Hepatocyte (in vitro differentiated cells): ENCODE measurements at regions not wholly inside any gene's neighbourhood (a gene's known extent, or its start where the extent isn't known, plus 50 kb on each side); places are given as distances from the start of the nearest gene placed in this dataset.

Experiments used
- DNase-seq: peaks from one replicate; pipeline ENCODE4 v3.0.0-alpha.2; 2016; ENCODE audit warnings: low spot score
- H2AFZ ChIP-seq: fragments of 200-600 bp; sonication (generic); 2 replicates; pipeline ENCODE4 v1.6.0; 2016; ENCODE audit warnings: antibody characterized with exemption, mild to moderate bottlenecking
- H3K27ac ChIP-seq: fragments of 200-600 bp; sonication (generic); 2 replicates; pipeline ENCODE4 v1.5.1; 2016; ENCODE audit warnings: mild to moderate bottlenecking
- H3K27me3 ChIP-seq: fragments of 200-600 bp; sonication (generic); 2 replicates; pipeline ENCODE4 v1.6.1; 2016
- H3K36me3 ChIP-seq: fragments of 200-600 bp; sonication (generic); replicated peaks from 2 replicates; pipeline ENCODE4 v1.5.1; 2016; ENCODE audit warnings: low read depth; ENCODE audit not compliant: insufficient read depth
- H3K4me1 ChIP-seq: fragments of 200-600 bp; sonication (generic); 2 replicates; pipeline ENCODE4 v1.5.1; 2016; ENCODE audit warnings: mild to moderate bottlenecking, moderate library complexity; ENCODE audit not compliant: insufficient read depth
- H3K4me2 ChIP-seq: fragments of 200-600 bp; sonication (generic); 2 replicates; pipeline ENCODE4 v1.6.0; 2016
- H3K4me3 ChIP-seq: fragments of 200-600 bp; sonication (generic); 2 replicates; pipeline ENCODE4 v1.5.1; 2016; ENCODE audit warnings: mild to moderate bottlenecking
- H3K79me2 ChIP-seq: fragments of 200-600 bp; sonication (generic); 2 replicates; pipeline ENCODE4 v1.6.0; 2017; ENCODE audit warnings: mild to moderate bottlenecking
- H3K9me2 ChIP-seq: fragments of 200-600 bp; sonication (generic); replicated peaks from 2 replicates; pipeline ENCODE4 v1.6.0; 2017; ENCODE audit warnings: mild to moderate bottlenecking; ENCODE audit not compliant: insufficient read depth
- H3K9me3 ChIP-seq: fragments of 200-600 bp; sonication (generic); 2 replicates; pipeline ENCODE4 v1.5.1; 2016; ENCODE audit warnings: low read depth, mild to moderate bottlenecking
- H4K20me1 ChIP-seq: fragments of 200-600 bp; sonication (generic); 2 replicates; pipeline ENCODE4 v1.6.0; 2016; ENCODE audit warnings: mild to moderate bottlenecking; ENCODE audit not compliant: insufficient read depth, poor library complexity, severe bottlenecking
- EZH2 ChIP-seq: fragments of 200-600 bp; sonication (generic); IDR thresholded peaks from 2 replicates; pipeline ENCODE4 v1.6.1; 2016; ENCODE audit warnings: antibody characterized with exemption, mild to moderate bottlenecking, borderline replicate concordance
- EZH2phosphoT487 ChIP-seq: fragments of 200-600 bp; sonication (generic); IDR thresholded peaks from one replicate; pipeline ENCODE4 v1.6.1; 2018; ENCODE audit warnings: antibody characterized with exemption, mild to moderate bottlenecking, low read depth, moderate library complexity; ENCODE audit not compliant: unreplicated experiment, severe bottlenecking
- WGBS: methylation state at CpG from one replicate; pipeline ENCODE4 v1.1.6; 2016; ENCODE audit warnings: low lambda C conversion rate; ENCODE audit errors: missing lambda C conversion rate; 5-methylcytosine and 5-hydroxymethylcytosine counted together
- TF ChIP-seq, protein P1 (sequence below): fragments of 200-600 bp; sonication (generic); IDR thresholded peaks from 2 replicates; pipeline ENCODE4 v1.5.1; 2016; ENCODE audit warnings: antibody characterized with exemption, mild to moderate bottlenecking; ENCODE audit not compliant: poor library complexity

DNA sequence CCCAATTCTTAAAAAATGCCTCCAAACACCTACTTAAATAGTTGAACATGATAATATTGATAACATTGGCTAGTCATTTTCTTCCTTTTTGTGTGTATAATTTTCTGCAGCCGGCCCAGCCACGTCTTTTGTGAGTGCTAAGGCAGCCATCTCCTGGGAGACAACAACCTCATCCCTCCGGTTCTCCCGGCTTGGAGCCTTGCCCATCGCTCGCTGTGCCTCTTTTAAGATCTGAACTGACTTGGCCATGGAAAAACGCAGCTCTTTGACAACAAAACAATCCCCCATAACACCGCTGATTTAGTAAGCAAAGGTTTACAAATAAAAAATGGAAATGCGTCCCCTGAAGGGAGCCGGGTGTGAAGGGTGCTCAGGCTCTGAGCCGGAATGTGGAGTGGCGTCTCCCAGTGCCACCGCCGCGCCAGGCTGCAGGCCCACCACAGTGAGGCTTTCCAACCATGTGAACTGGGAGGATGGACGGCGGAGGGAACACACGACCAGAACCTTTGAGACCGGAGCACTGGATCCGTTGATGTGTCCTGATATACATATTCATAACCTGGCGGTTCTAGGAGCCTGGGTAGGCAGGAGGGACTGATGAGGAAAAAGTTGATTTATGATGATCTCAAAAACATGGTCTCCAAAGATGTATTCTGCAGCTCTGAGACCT lies 87.4 kb downstream of the SMIM21 start:
- no peaks in the 10 kb centered on the region for H3K4me1 ChIP-seq
- no peaks in the 10 kb centered on the region for H3K9me3 ChIP-seq
- no peaks in the 10 kb centered on the region for H3K27me3 ChIP-seq
- no peaks in the 10 kb centered on the region for H3K36me3 ChIP-seq
- no peak overlapping the region for H3K4me2 ChIP-seq
- H3K4me3 ChIP-seq, result no peak overlapping the region
- no peak for TF ChIP-seq EZH2phosphoT487
- TF ChIP-seq, protein P1, sequence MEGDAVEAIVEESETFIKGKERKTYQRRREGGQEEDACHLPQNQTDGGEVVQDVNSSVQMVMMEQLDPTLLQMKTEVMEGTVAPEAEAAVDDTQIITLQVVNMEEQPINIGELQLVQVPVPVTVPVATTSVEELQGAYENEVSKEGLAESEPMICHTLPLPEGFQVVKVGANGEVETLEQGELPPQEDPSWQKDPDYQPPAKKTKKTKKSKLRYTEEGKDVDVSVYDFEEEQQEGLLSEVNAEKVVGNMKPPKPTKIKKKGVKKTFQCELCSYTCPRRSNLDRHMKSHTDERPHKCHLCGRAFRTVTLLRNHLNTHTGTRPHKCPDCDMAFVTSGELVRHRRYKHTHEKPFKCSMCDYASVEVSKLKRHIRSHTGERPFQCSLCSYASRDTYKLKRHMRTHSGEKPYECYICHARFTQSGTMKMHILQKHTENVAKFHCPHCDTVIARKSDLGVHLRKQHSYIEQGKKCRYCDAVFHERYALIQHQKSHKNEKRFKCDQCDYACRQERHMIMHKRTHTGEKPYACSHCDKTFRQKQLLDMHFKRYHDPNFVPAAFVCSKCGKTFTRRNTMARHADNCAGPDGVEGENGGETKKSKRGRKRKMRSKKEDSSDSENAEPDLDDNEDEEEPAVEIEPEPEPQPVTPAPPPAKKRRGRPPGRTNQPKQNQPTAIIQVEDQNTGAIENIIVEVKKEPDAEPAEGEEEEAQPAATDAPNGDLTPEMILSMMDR, result no peak
- no peak for TF ChIP-seq EZH2
- 92% methylated on average over 21 of the region's 21 CpGs for WGBS
- H3K9me2 ChIP-seq, result no peaks in the 10 kb centered on the region
- H3K79me2 ChIP-seq, result no peaks in the 10 kb centered on the region
- no peak for DNase-seq
- H2AFZ ChIP-seq, result no peak overlapping the region
- no peaks in the 10 kb centered on the region for H4K20me1 ChIP-seq
- no peak overlapping the region for H3K27ac ChIP-seq
